GM12878 (cell line): ENCODE measurements at regions not wholly inside any gene's neighbourhood (a gene's known extent, or its start where the extent isn't known, plus 50 kb on each side); places are given as distances from the start of the nearest gene placed in this dataset.

Experiments used
- JUNB ChIP-seq: IDR thresholded peaks from 2 replicates; pipeline ENCODE4 v1.6.1; 2016; ENCODE audit warnings: antibody characterized with exemption, mild to moderate bottlenecking
- SMARCA5 ChIP-seq: fragments of 450-650 bp; IDR thresholded peaks from 2 replicates; pipeline ENCODE4 v1.6.1; 2017; ENCODE audit warnings: mild to moderate bottlenecking
- YY1 ChIP-seq: IDR thresholded peaks from 2 replicates; pipeline ENCODE4 v1.6.1; 2011; ENCODE audit warnings: low read depth, mild to moderate bottlenecking, low read length
- TF ChIP-seq, protein P1 (sequence below): IDR thresholded peaks from 2 replicates; pipeline ENCODE4 v1.6.1; 2012; ENCODE audit warnings: low read depth, low read length, improper control_type of control experiment
- TF ChIP-seq, protein P2 (sequence below), 3 experiments: IDR thresholded peaks in 2 of 3; conservative IDR thresholded peaks in 1 of 3; 2 replicates each; pipeline ENCODE4 v1.5.1; 2011; ENCODE audit warnings: low read depth in 3 of 3, low read length in 3 of 3, mild to moderate bottlenecking in 3 of 3, control low read depth in 2 of 3, moderate library complexity in 2 of 3, inconsistent platforms in 1 of 3, mixed read lengths in 1 of 3; ENCODE audit not compliant: control insufficient read depth in 2 of 3, insufficient read depth in 1 of 3; ENCODE audit errors: extremely low read depth in 1 of 3

DNA sequence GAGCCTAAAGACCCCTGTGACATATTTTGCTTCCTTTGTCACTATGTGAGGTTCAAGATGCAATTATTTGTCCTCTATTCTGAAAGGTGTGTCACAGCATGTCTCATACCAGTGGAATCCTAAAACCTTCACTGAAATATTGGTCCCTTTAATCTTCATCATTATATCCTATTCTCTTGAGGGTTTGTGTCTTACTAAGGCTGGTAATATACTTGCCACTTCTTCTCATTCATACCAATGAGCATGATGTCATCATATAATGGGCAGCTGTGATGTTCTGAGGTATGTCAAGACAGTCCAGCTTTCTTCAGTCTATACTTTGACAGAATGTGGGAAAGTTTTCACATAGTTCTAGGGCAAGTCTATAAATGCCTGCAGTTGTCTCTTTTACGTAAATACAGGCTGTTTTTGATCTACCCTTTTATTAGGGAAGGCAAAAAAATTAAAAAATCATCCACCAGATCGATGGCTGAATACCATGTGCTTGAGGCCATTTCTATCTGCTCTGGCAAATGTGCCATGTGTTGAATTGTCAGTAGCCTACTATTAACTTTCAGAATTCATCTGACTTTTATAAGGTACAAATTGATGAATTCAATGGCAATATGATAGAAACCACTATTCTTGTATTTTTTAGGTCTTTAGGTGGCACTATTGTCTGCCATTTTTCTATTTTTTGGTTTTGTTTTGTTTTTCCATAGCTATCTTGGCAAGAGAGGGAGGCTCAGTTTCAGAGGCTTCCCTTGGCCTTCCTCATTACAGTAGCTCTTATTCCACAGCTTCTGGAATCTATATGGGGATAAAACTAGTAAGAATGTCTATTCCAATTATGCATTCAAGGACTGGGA is 209.0 kb downstream of the PPARGC1A start:
- TF ChIP-seq JUNB (no peak), SMARCA5 (no peak), YY1 (no peak)
- TF ChIP-seq, protein P1, sequence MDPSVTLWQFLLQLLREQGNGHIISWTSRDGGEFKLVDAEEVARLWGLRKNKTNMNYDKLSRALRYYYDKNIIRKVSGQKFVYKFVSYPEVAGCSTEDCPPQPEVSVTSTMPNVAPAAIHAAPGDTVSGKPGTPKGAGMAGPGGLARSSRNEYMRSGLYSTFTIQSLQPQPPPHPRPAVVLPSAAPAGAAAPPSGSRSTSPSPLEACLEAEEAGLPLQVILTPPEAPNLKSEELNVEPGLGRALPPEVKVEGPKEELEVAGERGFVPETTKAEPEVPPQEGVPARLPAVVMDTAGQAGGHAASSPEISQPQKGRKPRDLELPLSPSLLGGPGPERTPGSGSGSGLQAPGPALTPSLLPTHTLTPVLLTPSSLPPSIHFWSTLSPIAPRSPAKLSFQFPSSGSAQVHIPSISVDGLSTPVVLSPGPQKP: no peak
- TF ChIP-seq, protein P2, sequence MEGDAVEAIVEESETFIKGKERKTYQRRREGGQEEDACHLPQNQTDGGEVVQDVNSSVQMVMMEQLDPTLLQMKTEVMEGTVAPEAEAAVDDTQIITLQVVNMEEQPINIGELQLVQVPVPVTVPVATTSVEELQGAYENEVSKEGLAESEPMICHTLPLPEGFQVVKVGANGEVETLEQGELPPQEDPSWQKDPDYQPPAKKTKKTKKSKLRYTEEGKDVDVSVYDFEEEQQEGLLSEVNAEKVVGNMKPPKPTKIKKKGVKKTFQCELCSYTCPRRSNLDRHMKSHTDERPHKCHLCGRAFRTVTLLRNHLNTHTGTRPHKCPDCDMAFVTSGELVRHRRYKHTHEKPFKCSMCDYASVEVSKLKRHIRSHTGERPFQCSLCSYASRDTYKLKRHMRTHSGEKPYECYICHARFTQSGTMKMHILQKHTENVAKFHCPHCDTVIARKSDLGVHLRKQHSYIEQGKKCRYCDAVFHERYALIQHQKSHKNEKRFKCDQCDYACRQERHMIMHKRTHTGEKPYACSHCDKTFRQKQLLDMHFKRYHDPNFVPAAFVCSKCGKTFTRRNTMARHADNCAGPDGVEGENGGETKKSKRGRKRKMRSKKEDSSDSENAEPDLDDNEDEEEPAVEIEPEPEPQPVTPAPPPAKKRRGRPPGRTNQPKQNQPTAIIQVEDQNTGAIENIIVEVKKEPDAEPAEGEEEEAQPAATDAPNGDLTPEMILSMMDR (IDR thresholded peaks at IDR 0.05 in 2 of 3, conservative IDR thresholded peaks at IDR 0.05 in 1 of 3; ENCODE audit: control insufficient read depth in 2 of 3, extremely low read depth in 1 of 3, insufficient read depth in 1 of 3, low read depth in 3 of 3, low read length in 3 of 3): no peak
